ENCODE measurements at regions not wholly inside any gene's neighbourhood (a gene's known extent, or its start where the extent isn't known, plus 50 kb on each side); places are given as distances from the start of the nearest gene placed in this dataset.

DNA sequence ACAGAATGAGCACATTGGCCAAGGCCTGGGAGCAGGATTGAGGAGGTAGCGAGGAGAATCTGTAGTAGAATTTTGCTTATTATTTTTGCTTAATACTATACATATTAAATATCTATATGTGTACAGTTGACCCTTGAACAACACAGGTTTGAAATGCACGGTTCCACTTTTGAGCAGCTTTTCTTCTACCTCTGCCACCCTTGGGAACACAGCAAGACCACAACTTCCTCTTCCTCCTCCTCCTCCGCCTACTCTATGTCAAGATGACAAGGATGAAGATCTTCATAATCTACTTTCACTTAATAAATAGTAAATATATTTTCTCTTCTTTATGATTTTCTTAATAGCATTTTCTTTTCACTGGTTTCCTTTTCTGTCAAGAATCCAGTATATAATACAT, 541.4 kb downstream of the KCTD16 start:
- Histone ChIP-seq H3K79me1 (ENCODE audit: low read length) (no peaks in the 10 kb centered on the region), H2AK5ac (ENCODE audit: low read length) (no peak overlapping the region), H3K79me2 (ENCODE audit: control insufficient read depth, insufficient read depth, low read length, poor library complexity) (no peaks in the 10 kb centered on the region), H3K36me3 (ENCODE audit: control insufficient read depth in 1 of 2, insufficient read depth in 2 of 2, low read length in 2 of 2) (no peaks in the 10 kb centered on the region), H3K27me3 (ENCODE audit: insufficient read depth, low read length) (no peaks in the 10 kb centered on the region), H3K18ac (ENCODE audit: low read length) (no peak overlapping the region), H2BK12ac (ENCODE audit: low read length) (no peak overlapping the region), H4K12ac (ENCODE audit: low read depth, low read length) (no peak overlapping the region), H3K4me1 (ENCODE audit: control insufficient read depth in 1 of 2, insufficient read depth in 2 of 2, low read length in 2 of 2) (no peaks in the 10 kb centered on the region), H4K91ac (ENCODE audit: low read depth, low read length) (no peak overlapping the region), H2BK5ac (ENCODE audit: low read depth, low read length, poor library complexity) (no peak overlapping the region), H3K4ac (ENCODE audit: low read depth, low read length) (no peak overlapping the region), H4K8ac (ENCODE audit: low read depth, low read length) (no peak overlapping the region), H3K23ac (ENCODE audit: low read length) (no peak overlapping the region), H3K9me3 (ENCODE audit: insufficient read depth, low read depth, low read length) (peaks cover 2% of the 10 kb centered on the region), H3K4me2 (ENCODE audit: low read length) (no peak overlapping the region), H3K9ac (ENCODE audit: low read length) (no peak overlapping the region), H2BK120ac (ENCODE audit: insufficient read depth, low read length, poor library complexity) (no peak overlapping the region), H3K27ac (ENCODE audit: low read depth, low read length) (no peak overlapping the region), H3K14ac (ENCODE audit: low read length) (no peak overlapping the region), H3K4me3 (ENCODE audit: low read depth, low read length) (no peak overlapping the region), H2AFZ (ENCODE audit: insufficient read depth, low read length, poor library complexity) (no peak overlapping the region)
- no peak for DNase-seq
- WGBS (ENCODE audit: extremely low coverage, insufficient coverage, insufficient read length): no CpG with 5 or more reads among the region's 3 CpGs

DNA sequence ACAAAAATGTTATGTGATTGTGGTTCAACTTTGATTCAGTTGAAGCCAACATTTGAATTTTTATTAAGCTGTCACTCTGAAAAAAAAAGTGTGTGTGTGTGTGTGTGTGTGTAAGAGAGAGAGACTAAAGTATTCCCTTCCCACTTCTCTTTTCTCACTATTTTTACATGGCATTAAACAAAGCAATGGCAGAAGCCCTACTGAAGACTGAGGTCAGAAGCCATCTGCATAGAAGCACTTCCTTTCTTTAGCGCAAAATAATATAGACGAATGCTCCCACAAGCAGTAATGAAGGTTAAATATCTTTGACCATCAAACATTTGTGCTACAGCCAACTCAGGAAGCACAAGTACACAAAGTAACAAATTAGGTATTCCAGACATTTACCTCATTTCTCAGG, 540.5 kb downstream of the KCTD16 start:
- no peak overlapping the region for H4K91ac ChIP-seq (ENCODE audit: low read depth, low read length)

GRCh38 chr5:144710637-144711036, 540.0 kb downstream of the KCTD16 start:
- H3K79me2 ChIP-seq (ENCODE audit: control insufficient read depth, insufficient read depth, low read length, poor library complexity): no peaks in the 10 kb centered on the region
- H3K36me3 ChIP-seq (ENCODE audit: control insufficient read depth in 1 of 2, insufficient read depth in 2 of 2, low read length in 2 of 2): no peaks in the 10 kb centered on the region
- H3K4ac ChIP-seq (ENCODE audit: low read depth, low read length): no peak overlapping the region
- no peak overlapping the region for H3K18ac ChIP-seq (ENCODE audit: low read length)
- no peak overlapping the region for H4K91ac ChIP-seq (ENCODE audit: low read depth, low read length)
- no peak overlapping the region for H3K4me2 ChIP-seq (ENCODE audit: low read length)
- no peak overlapping the region for H3K4me3 ChIP-seq (ENCODE audit: low read depth, low read length)
- H2BK5ac ChIP-seq (ENCODE audit: low read depth, low read length, poor library complexity): no peak overlapping the region
- no peak overlapping the region for H3K9ac ChIP-seq (ENCODE audit: low read length)
- no peak overlapping the region for H4K8ac ChIP-seq (ENCODE audit: low read depth, low read length)
- no peak overlapping the region for H3K14ac ChIP-seq (ENCODE audit: low read length)
- no peaks in the 10 kb centered on the region for H3K27me3 ChIP-seq (ENCODE audit: insufficient read depth, low read length)
- H2AFZ ChIP-seq (ENCODE audit: insufficient read depth, low read length, poor library complexity): no peak overlapping the region
- no peaks in the 10 kb centered on the region for H3K4me1 ChIP-seq (ENCODE audit: control insufficient read depth in 1 of 2, insufficient read depth in 2 of 2, low read length in 2 of 2)
- H3K27ac ChIP-seq (ENCODE audit: low read depth, low read length): no peak overlapping the region
- H2AK5ac ChIP-seq (ENCODE audit: low read length): no peak overlapping the region
- H3K9me3 ChIP-seq (ENCODE audit: insufficient read depth, low read depth, low read length): peaks cover 2% of the 10 kb centered on the region
- no peaks in the 10 kb centered on the region for H3K79me1 ChIP-seq (ENCODE audit: low read length)
- no CpG with 5 or more reads among the region's 2 CpGs for WGBS (ENCODE audit: extremely low coverage, insufficient coverage, insufficient read length)
- H2BK120ac ChIP-seq (ENCODE audit: insufficient read depth, low read length, poor library complexity): no peak overlapping the region
- no peak overlapping the region for H4K12ac ChIP-seq (ENCODE audit: low read depth, low read length)
- no peak overlapping the region for H2BK12ac ChIP-seq (ENCODE audit: low read length)
- DNase-seq: no peak
- H3K23ac ChIP-seq (ENCODE audit: low read length): no peak overlapping the region

More for the DNA sequence above, 540.5 kb downstream of the KCTD16 start:
- H3K9ac ChIP-seq (ENCODE audit: low read length): no peak overlapping the region
- DNase-seq: no peak
- peaks cover 2% of the 10 kb centered on the region for H3K9me3 ChIP-seq (ENCODE audit: insufficient read depth, low read depth, low read length)
- no peak overlapping the region for H2AFZ ChIP-seq (ENCODE audit: insufficient read depth, low read length, poor library complexity)
- no peak overlapping the region for H2AK5ac ChIP-seq (ENCODE audit: low read length)
- H3K79me1 ChIP-seq (ENCODE audit: low read length): no peaks in the 10 kb centered on the region
- H3K4me2 ChIP-seq (ENCODE audit: low read length): no peak overlapping the region
- no CpG with 5 or more reads among the region's 2 CpGs for WGBS (ENCODE audit: extremely low coverage, insufficient coverage, insufficient read length)
- H2BK12ac ChIP-seq (ENCODE audit: low read length): no peak overlapping the region
- H3K27me3 ChIP-seq (ENCODE audit: insufficient read depth, low read length): no peaks in the 10 kb centered on the region
- H3K14ac ChIP-seq (ENCODE audit: low read length): no peak overlapping the region
- H3K4me1 ChIP-seq (ENCODE audit: control insufficient read depth in 1 of 2, insufficient read depth in 2 of 2, low read length in 2 of 2): no peaks in the 10 kb centered on the region
- no peak overlapping the region for H4K12ac ChIP-seq (ENCODE audit: low read depth, low read length)
- no peak overlapping the region for H3K4ac ChIP-seq (ENCODE audit: low read depth, low read length)
- no peak overlapping the region for H3K27ac ChIP-seq (ENCODE audit: low read depth, low read length)
- no peak overlapping the region for H3K18ac ChIP-seq (ENCODE audit: low read length)
- H2BK120ac ChIP-seq (ENCODE audit: insufficient read depth, low read length, poor library complexity): no peak overlapping the region
- H3K23ac ChIP-seq (ENCODE audit: low read length): no peak overlapping the region
- no peaks in the 10 kb centered on the region for H3K36me3 ChIP-seq (ENCODE audit: control insufficient read depth in 1 of 2, insufficient read depth in 2 of 2, low read length in 2 of 2)
- H3K4me3 ChIP-seq (ENCODE audit: low read depth, low read length): no peak overlapping the region
- no peak overlapping the region for H2BK5ac ChIP-seq (ENCODE audit: low read depth, low read length, poor library complexity)
- H3K79me2 ChIP-seq (ENCODE audit: control insufficient read depth, insufficient read depth, low read length, poor library complexity): no peaks in the 10 kb centered on the region
- H4K8ac ChIP-seq (ENCODE audit: low read depth, low read length): no peak overlapping the region

DNA sequence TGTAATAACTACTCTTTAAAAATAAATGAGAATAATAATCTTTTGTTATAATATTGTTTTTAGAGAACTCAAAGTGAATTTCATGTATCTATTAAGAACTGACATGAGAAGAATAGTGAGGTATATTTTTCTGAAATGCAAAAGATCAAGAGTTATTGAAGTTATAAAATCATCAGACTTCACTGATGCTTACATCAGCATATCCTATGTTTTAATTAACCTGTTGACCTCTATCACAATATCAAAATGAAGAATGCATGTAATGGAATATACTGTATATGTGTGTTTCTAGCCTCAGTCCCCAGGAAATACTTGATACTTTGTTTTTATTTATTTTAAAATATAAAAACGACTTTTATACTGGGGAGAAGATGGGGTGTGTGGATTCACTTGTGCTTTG, 533.1 kb downstream of the KCTD16 start:
- H4K12ac ChIP-seq (ENCODE audit: low read depth, low read length): no peak overlapping the region
- H2AFZ ChIP-seq (ENCODE audit: insufficient read depth, low read length, poor library complexity): no peak overlapping the region
- H2BK5ac ChIP-seq (ENCODE audit: low read depth, low read length, poor library complexity): no peak overlapping the region
- no peak overlapping the region for H4K8ac ChIP-seq (ENCODE audit: low read depth, low read length)
- H3K79me2 ChIP-seq (ENCODE audit: control insufficient read depth, insufficient read depth, low read length, poor library complexity): no peaks in the 10 kb centered on the region
- no peak overlapping the region for H4K91ac ChIP-seq (ENCODE audit: low read depth, low read length)
- no peak overlapping the region for H3K9ac ChIP-seq (ENCODE audit: low read length)
- H3K23ac ChIP-seq (ENCODE audit: low read length): no peak overlapping the region
- no peak overlapping the region for H3K18ac ChIP-seq (ENCODE audit: low read length)
- H3K4me1 ChIP-seq (ENCODE audit: control insufficient read depth in 1 of 2, insufficient read depth in 2 of 2, low read length in 2 of 2): no peaks in the 10 kb centered on the region
- WGBS (ENCODE audit: extremely low coverage, insufficient coverage, insufficient read length): no CpG with 5 or more reads among the region's 1 CpG
- DNase-seq: no peak
- H3K27ac ChIP-seq (ENCODE audit: low read depth, low read length): no peak overlapping the region
- no peak overlapping the region for H2AK5ac ChIP-seq (ENCODE audit: low read length)
- no peak overlapping the region for H3K14ac ChIP-seq (ENCODE audit: low read length)
- no peaks in the 10 kb centered on the region for H3K79me1 ChIP-seq (ENCODE audit: low read length)
- H3K4ac ChIP-seq (ENCODE audit: low read depth, low read length): no peak overlapping the region
- no peak overlapping the region for H3K4me2 ChIP-seq (ENCODE audit: low read length)
- H3K36me3 ChIP-seq (ENCODE audit: control insufficient read depth in 1 of 2, insufficient read depth in 2 of 2, low read length in 2 of 2): no peaks in the 10 kb centered on the region
- H3K4me3 ChIP-seq (ENCODE audit: low read depth, low read length): no peak overlapping the region
- no peak overlapping the region for H2BK120ac ChIP-seq (ENCODE audit: insufficient read depth, low read length, poor library complexity)
- no peak overlapping the region for H2BK12ac ChIP-seq (ENCODE audit: low read length)
- no peaks in the 10 kb centered on the region for H3K9me3 ChIP-seq (ENCODE audit: insufficient read depth, low read depth, low read length)
- H3K27me3 ChIP-seq (ENCODE audit: insufficient read depth, low read length): no peaks in the 10 kb centered on the region

Measured in trophoblast cell (in vitro differentiated cells and primary cell).